ENCODE measurements at regions not wholly inside any gene's neighbourhood (a gene's known extent, or its start where the extent isn't known, plus 50 kb on each side); places are given as distances from the start of the nearest gene placed in this dataset.
A peak's percentile ranks its signal among the peaks of the same experiment; 100 is the strongest.

DNA sequence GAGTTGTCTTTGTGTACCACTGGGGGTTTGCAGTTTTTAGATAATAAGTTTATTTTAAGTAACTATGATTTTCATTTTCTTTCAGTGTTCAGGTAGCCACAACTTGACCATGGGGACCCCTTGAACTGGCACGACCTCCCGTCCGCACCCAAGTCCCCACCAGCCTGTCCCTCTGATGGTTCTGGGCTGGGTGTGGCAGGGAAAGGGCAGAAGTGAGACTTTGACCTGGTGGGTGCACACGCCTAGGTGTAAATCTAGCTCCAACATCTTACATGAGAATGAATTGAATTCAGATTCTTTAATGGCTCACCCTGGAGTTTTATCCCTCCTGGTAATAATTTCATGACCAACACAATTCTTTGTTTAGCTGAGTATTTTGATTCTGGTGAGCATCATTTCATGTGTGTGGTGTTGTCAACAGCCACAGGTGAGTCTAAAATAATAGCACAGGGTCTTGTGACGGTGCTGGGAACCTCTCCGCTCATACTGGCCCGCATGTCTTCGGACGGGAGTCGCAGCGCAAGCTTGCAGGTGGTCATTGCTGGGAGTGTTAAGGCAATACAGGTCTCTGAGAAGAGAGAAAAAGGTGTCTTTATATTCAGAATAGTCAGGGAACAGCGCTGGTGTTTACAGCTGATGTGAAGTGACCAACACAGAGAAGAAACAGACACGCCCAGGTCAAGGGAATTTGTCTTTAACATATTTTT lies 50.8 kb upstream of the POFUT2 start:
- DNase-seq (no peak), ATAC-seq (ENCODE audit: low read depth in 2 of 2) (no peak)
- Mint-ChIP-seq H3K9me3 (peaks cover 0 to 3% (median 0%) of the 10 kb centered on the region in 7 donors), H3K27me3 (no peaks in the 10 kb centered on the region), H3K4me3 (no peak overlapping the region), H3K36me3 (no peaks in the 10 kb centered on the region), H3K27ac (peak overlapping the region in 1 of 3 donors; percentile 52), H3K4me1 (peaks cover 0 to 2% (median 0%) of the 10 kb centered on the region in 4 donors)
- Histone ChIP-seq H3K27ac (ENCODE audit: insufficient read depth, low read length, poor library complexity, severe bottlenecking) (no peak overlapping the region), H3K9me3 (ENCODE audit: control insufficient read depth in 2 of 2, low read length in 2 of 2) (no peaks in the 10 kb centered on the region), H3K27me3 (ENCODE audit: control insufficient read depth, insufficient read depth, low read length) (no peaks in the 10 kb centered on the region), H3K4me1 (ENCODE audit: control insufficient read depth, insufficient read depth, low read length, poor library complexity, severe bottlenecking) (no peaks in the 10 kb centered on the region), H3K36me3 (ENCODE audit: control insufficient read depth, insufficient read depth, low read length) (no peaks in the 10 kb centered on the region), H3K4me3 (ENCODE audit: low read depth, low read length) (no peak overlapping the region)

- peak overlapping the region; percentile 26 for H3K4me3 ChIP-seq (ENCODE audit: low read depth, low read length)
- peaks cover 0 to 1% (median 0%) of the 10 kb centered on the region in 7 donors for H3K9me3 Mint-ChIP-seq
- H3K27ac Mint-ChIP-seq: peak overlapping the region in 1 of 3 donors; percentile 36
- H3K27me3 Mint-ChIP-seq: no peaks in the 10 kb centered on the region
- H3K4me1 Mint-ChIP-seq: peaks cover 0 to 2% (median 0%) of the 10 kb centered on the region in 4 donors
- no peaks in the 10 kb centered on the region for H3K27me3 ChIP-seq (ENCODE audit: control insufficient read depth, insufficient read depth, low read length)
- no peaks in the 10 kb centered on the region for H3K9me3 ChIP-seq (ENCODE audit: control insufficient read depth in 2 of 2, low read length in 2 of 2)
- H3K4me1 ChIP-seq (ENCODE audit: control insufficient read depth, insufficient read depth, low read length, poor library complexity, severe bottlenecking): no peaks in the 10 kb centered on the region
- H3K4me3 Mint-ChIP-seq: no peak overlapping the region
- H3K36me3 ChIP-seq (ENCODE audit: control insufficient read depth, insufficient read depth, low read length): no peaks in the 10 kb centered on the region
- H3K36me3 Mint-ChIP-seq: no peaks in the 10 kb centered on the region
- peak in 1 of 3 donors; percentile 6 for DNase-seq
- no peak overlapping the region for H3K27ac ChIP-seq (ENCODE audit: insufficient read depth, low read length, poor library complexity, severe bottlenecking)
- no peak for ATAC-seq (ENCODE audit: low read depth in 2 of 2)
Measured at GRCh38 chr21:45339421-45340402, 52.0 kb upstream of the POFUT2 start.

GRCh38 chr21:45340515-45340914 lies 52.8 kb upstream of the POFUT2 start:
- H3K9me3 Mint-ChIP-seq: peaks cover 0 to 1% (median 0%) of the 10 kb centered on the region in 7 donors
- H3K27ac Mint-ChIP-seq: peak overlapping the region in 1 of 3 donors; percentile 91
- Histone ChIP-seq H3K36me3 (ENCODE audit: control insufficient read depth, insufficient read depth, low read length) (no peaks in the 10 kb centered on the region), H3K4me3 (ENCODE audit: low read depth, low read length) (no peak overlapping the region), H3K27ac (ENCODE audit: insufficient read depth, low read length, poor library complexity, severe bottlenecking) (no peak overlapping the region), H3K27me3 (ENCODE audit: control insufficient read depth, insufficient read depth, low read length) (no peaks in the 10 kb centered on the region), H3K9me3 (ENCODE audit: control insufficient read depth in 2 of 2, low read length in 2 of 2) (no peaks in the 10 kb centered on the region), H3K4me1 (ENCODE audit: control insufficient read depth, insufficient read depth, low read length, poor library complexity, severe bottlenecking) (no peaks in the 10 kb centered on the region)
- H3K36me3 Mint-ChIP-seq: no peaks in the 10 kb centered on the region
- H3K4me1 Mint-ChIP-seq: peaks cover 0 to 2% (median 0%) of the 10 kb centered on the region in 4 donors
- DNase-seq (no peak), ATAC-seq (ENCODE audit: low read depth in 2 of 2) (no peak)
- no peak overlapping the region for H3K4me3 Mint-ChIP-seq
- H3K27me3 Mint-ChIP-seq: no peaks in the 10 kb centered on the region

GRCh38 chr21:45341261-45341660 lies 53.6 kb upstream of the POFUT2 start:
- Mint-ChIP-seq H3K27ac (no peak overlapping the region), H3K9me3 (peaks cover 0 to 1% (median 0%) of the 10 kb centered on the region in 7 donors), H3K4me3 (no peak overlapping the region), H3K36me3 (no peaks in the 10 kb centered on the region), H3K4me1 (peaks cover 0 to 2% (median 0%) of the 10 kb centered on the region in 4 donors), H3K27me3 (no peaks in the 10 kb centered on the region)
- no peak for DNase-seq
- no peaks in the 10 kb centered on the region for H3K4me1 ChIP-seq (ENCODE audit: control insufficient read depth, insufficient read depth, low read length, poor library complexity, severe bottlenecking)
- H3K27ac ChIP-seq (ENCODE audit: insufficient read depth, low read length, poor library complexity, severe bottlenecking): no peak overlapping the region
- H3K9me3 ChIP-seq (ENCODE audit: control insufficient read depth in 2 of 2, low read length in 2 of 2): no peaks in the 10 kb centered on the region
- no peaks in the 10 kb centered on the region for H3K27me3 ChIP-seq (ENCODE audit: control insufficient read depth, insufficient read depth, low read length)
- no peaks in the 10 kb centered on the region for H3K36me3 ChIP-seq (ENCODE audit: control insufficient read depth, insufficient read depth, low read length)
- no peak for ATAC-seq (ENCODE audit: low read depth in 2 of 2)
- H3K4me3 ChIP-seq (ENCODE audit: low read depth, low read length): no peak overlapping the region

DNA sequence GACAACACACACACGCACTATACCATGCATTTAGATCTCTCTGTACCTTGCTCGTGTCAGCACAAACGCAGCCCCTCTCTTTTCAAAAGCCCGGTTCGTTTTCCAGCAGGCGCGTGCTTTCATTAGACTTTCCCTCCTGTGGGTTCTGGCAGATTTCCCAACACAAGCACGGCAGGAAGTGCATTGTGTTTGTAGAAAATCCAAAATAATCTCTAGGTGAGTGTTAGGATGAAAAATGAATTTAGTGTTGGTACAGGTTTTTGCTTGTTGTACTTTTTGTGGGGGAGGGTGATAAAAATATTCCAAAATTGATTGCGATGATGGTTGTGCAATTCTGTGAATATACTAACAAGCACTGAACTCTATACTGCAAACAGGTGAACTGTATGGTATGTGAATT lies 54.1 kb upstream of the POFUT2 start:
- DNase-seq (no peak), ATAC-seq (ENCODE audit: low read depth in 2 of 2) (no peak)
- no peaks in the 10 kb centered on the region for H3K27me3 ChIP-seq (ENCODE audit: control insufficient read depth, insufficient read depth, low read length)
- H3K27ac ChIP-seq (ENCODE audit: insufficient read depth, low read length, poor library complexity, severe bottlenecking): no peak overlapping the region
- H3K4me3 Mint-ChIP-seq: no peak overlapping the region
- H3K36me3 Mint-ChIP-seq: no peaks in the 10 kb centered on the region
- H3K9me3 Mint-ChIP-seq: peaks cover 0 to 1% (median 0%) of the 10 kb centered on the region in 7 donors
- H3K4me1 ChIP-seq (ENCODE audit: control insufficient read depth, insufficient read depth, low read length, poor library complexity, severe bottlenecking): no peaks in the 10 kb centered on the region
- no peaks in the 10 kb centered on the region for H3K27me3 Mint-ChIP-seq
- no peaks in the 10 kb centered on the region for H3K36me3 ChIP-seq (ENCODE audit: control insufficient read depth, insufficient read depth, low read length)
- H3K9me3 ChIP-seq (ENCODE audit: control insufficient read depth in 2 of 2, low read length in 2 of 2): no peaks in the 10 kb centered on the region
- H3K4me3 ChIP-seq (ENCODE audit: low read depth, low read length): no peak overlapping the region
- H3K27ac Mint-ChIP-seq: no peak overlapping the region
- peaks cover 0 to 2% (median 0%) of the 10 kb centered on the region in 4 donors for H3K4me1 Mint-ChIP-seq

DNA sequence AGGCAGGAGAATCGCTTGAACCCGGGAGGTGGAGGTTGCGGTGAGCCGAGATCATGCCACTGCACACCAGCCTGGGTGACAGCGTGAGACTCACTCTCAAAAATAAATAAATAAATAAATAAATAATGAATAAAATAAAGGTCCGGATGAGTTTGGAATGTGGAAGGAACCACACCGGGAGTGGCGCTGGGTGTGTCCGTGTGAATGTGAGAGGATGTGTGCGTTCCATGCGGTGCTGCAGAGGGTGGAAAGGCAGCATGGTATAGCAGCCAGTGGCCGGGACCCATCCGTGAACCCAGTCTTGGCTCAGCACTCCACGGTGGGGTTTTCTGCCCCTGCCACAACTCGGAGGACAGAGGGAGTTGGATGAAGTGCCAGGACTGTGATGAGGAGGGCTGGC lies 56.2 kb upstream of the POFUT2 start:
- no peak for DNase-seq
- no peak for ATAC-seq (ENCODE audit: low read depth in 2 of 2)
- Mint-ChIP-seq H3K4me1 (peaks cover 0 to 2% (median 0%) of the 10 kb centered on the region in 4 donors), H3K9me3 (peaks cover 0 to 1% (median 0%) of the 10 kb centered on the region in 7 donors), H3K4me3 (no peak overlapping the region), H3K27me3 (no peaks in the 10 kb centered on the region), H3K27ac (no peak overlapping the region), H3K36me3 (no peaks in the 10 kb centered on the region)
- Histone ChIP-seq H3K4me3 (ENCODE audit: low read depth, low read length) (no peak overlapping the region), H3K4me1 (ENCODE audit: control insufficient read depth, insufficient read depth, low read length, poor library complexity, severe bottlenecking) (no peaks in the 10 kb centered on the region), H3K36me3 (ENCODE audit: control insufficient read depth, insufficient read depth, low read length) (no peaks in the 10 kb centered on the region), H3K27me3 (ENCODE audit: control insufficient read depth, insufficient read depth, low read length) (no peaks in the 10 kb centered on the region), H3K27ac (ENCODE audit: insufficient read depth, low read length, poor library complexity, severe bottlenecking) (no peak overlapping the region), H3K9me3 (ENCODE audit: control insufficient read depth in 2 of 2, low read length in 2 of 2) (no peaks in the 10 kb centered on the region)

DNA sequence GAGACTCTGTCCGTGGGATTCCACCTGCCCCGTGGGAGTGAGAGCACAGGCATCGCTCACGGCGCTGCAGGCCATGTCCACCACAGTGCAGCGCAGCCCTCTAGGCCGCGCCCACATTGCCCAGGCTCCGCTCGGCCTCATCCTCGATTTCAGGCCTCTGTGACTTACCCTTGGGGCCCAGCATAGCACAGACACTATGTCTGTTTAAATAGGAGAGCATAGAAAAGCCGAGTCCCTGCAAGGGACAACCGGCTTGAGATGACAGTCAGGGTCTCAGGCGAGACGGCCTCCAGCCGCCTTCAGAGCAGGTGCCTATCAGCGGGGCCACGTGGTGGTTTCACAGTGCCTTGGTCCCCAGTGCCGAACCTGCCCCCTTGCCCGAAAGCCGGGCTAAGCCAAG lies 56.9 kb upstream of the POFUT2 start:
- Histone ChIP-seq H3K27ac (ENCODE audit: insufficient read depth, low read length, poor library complexity, severe bottlenecking) (no peak overlapping the region), H3K4me1 (ENCODE audit: control insufficient read depth, insufficient read depth, low read length, poor library complexity, severe bottlenecking) (no peaks in the 10 kb centered on the region), H3K27me3 (ENCODE audit: control insufficient read depth, insufficient read depth, low read length) (no peaks in the 10 kb centered on the region), H3K36me3 (ENCODE audit: control insufficient read depth, insufficient read depth, low read length) (no peaks in the 10 kb centered on the region), H3K9me3 (ENCODE audit: control insufficient read depth in 2 of 2, low read length in 2 of 2) (no peaks in the 10 kb centered on the region), H3K4me3 (ENCODE audit: low read depth, low read length) (no peak overlapping the region)
- ATAC-seq (ENCODE audit: low read depth in 2 of 2) (no peak), DNase-seq (no peak)
- no peak overlapping the region for H3K4me3 Mint-ChIP-seq
- H3K9me3 Mint-ChIP-seq: peaks cover 0 to 1% (median 0%) of the 10 kb centered on the region in 7 donors
- no peaks in the 10 kb centered on the region for H3K27me3 Mint-ChIP-seq
- no peak overlapping the region for H3K27ac Mint-ChIP-seq
- no peaks in the 10 kb centered on the region for H3K36me3 Mint-ChIP-seq
- H3K4me1 Mint-ChIP-seq: peaks cover 0 to 2% (median 0%) of the 10 kb centered on the region in 4 donors

Data from CD4-positive, CD25-positive, alpha-beta regulatory T cell (primary cell).